Mesendoderm (in vitro differentiated cells): ENCODE measurements at regions not wholly inside any gene's neighbourhood (a gene's known extent, or its start where the extent isn't known, plus 50 kb on each side); places are given as distances from the start of the nearest gene placed in this dataset.
A peak's percentile ranks its signal among the peaks of the same experiment; 100 is the strongest.
"Not testable (repeated sequence)": the region's sequence is repeated elsewhere in the genome, so short reads cannot be mapped to it uniquely, and the experiment has no call there.

Experiments
- DNase-seq: peaks from one replicate; pipeline ENCODE4 v3.0.0; 2013
- H2AK5ac ChIP-seq: 2 replicates; pipeline ENCODE4 v1.6.1; 2013; ENCODE audit warnings: low read length, inconsistent platforms
- H2BK120ac ChIP-seq: 2 replicates; pipeline ENCODE4 v1.6.1; 2013; ENCODE audit warnings: low read depth, mild to moderate bottlenecking, low read length, moderate library complexity, mixed read lengths
- H2BK15ac ChIP-seq: replicated peaks from 2 replicates; pipeline ENCODE4 v1.6.1; 2013; ENCODE audit warnings: low read depth, mild to moderate bottlenecking, moderate library complexity
- H2BK5ac ChIP-seq: 2 replicates; pipeline ENCODE4 v1.6.1; 2013; ENCODE audit warnings: low read length, inconsistent platforms
- H3K18ac ChIP-seq: 2 replicates; pipeline ENCODE4 v1.6.1; 2013; ENCODE audit warnings: mild to moderate bottlenecking, low read length, mixed read lengths
- H3K23ac ChIP-seq: one replicate; pipeline ENCODE4 v1.6.1; 2013; ENCODE audit warnings: low read length
- H3K27ac ChIP-seq: 2 replicates; pipeline ENCODE4 v1.5.1; 2013; ENCODE audit warnings: low read depth, mild to moderate bottlenecking, inconsistent platforms, low read length, moderate library complexity
- H3K27me3 ChIP-seq: 2 replicates; pipeline ENCODE4 v1.6.1; 2013; ENCODE audit warnings: low read length, control low read depth, mild to moderate bottlenecking, inconsistent platforms; ENCODE audit not compliant: insufficient read depth, poor library complexity
- H3K36me3 ChIP-seq: 2 replicates; pipeline ENCODE4 v1.6.1; 2013; ENCODE audit warnings: low read length, inconsistent platforms; ENCODE audit not compliant: control insufficient read depth, insufficient read depth
- H3K4ac ChIP-seq: one replicate; pipeline ENCODE4 v1.6.1; 2013; ENCODE audit warnings: low read depth, mild to moderate bottlenecking, low read length, moderate library complexity
- H3K4me1 ChIP-seq: 2 replicates; pipeline ENCODE4 v1.6.1; 2013; ENCODE audit warnings: low read depth, low read length, inconsistent platforms; ENCODE audit not compliant: control insufficient read depth
- H3K4me2 ChIP-seq: 2 replicates; pipeline ENCODE4 v1.6.1; 2013; ENCODE audit warnings: low read length
- H3K4me3 ChIP-seq: 2 replicates; pipeline ENCODE4 v1.5.1; 2013; ENCODE audit warnings: mild to moderate bottlenecking, low read length
- H3K56ac ChIP-seq: one replicate; pipeline ENCODE4 v1.6.1; 2013; ENCODE audit warnings: low read length
- H3K79me1 ChIP-seq: 2 replicates; pipeline ENCODE4 v1.6.1; 2013; ENCODE audit warnings: low read length, inconsistent platforms
- H3K79me2 ChIP-seq: 2 replicates; pipeline ENCODE4 v1.6.1; 2013; ENCODE audit warnings: mild to moderate bottlenecking, low read length; ENCODE audit not compliant: control insufficient read depth, insufficient read depth
- H3K9ac ChIP-seq: 2 replicates; pipeline ENCODE4 v1.6.1; 2013; ENCODE audit warnings: low read length, inconsistent platforms
- H4K5ac ChIP-seq: one replicate; pipeline ENCODE4 v1.6.1; 2013; ENCODE audit warnings: low read length
- H4K8ac ChIP-seq: one replicate; pipeline ENCODE4 v1.6.1; 2013; ENCODE audit warnings: low read depth, mild to moderate bottlenecking, control low read depth, low read length, moderate library complexity
- WGBS: extraction: QIAGEN DNeasy Blood & Tissue Kit; methylation state at CpG from one replicate; pipeline ENCODE4 v1.1.7; 2013; ENCODE audit warnings: low lambda C conversion rate, missing lambda C conversion rate; ENCODE audit not compliant: insufficient coverage; ENCODE audit errors: extremely low coverage; 5-methylcytosine and 5-hydroxymethylcytosine counted together

GRCh38 chr4:55004831-55005230, 120.6 kb downstream of the KDR start:
- no CpG with 5 or more reads among the region's 1 CpG for WGBS
- DNase-seq = no peak

GRCh38 chr4:55002431-55002830, 123.0 kb downstream of the KDR start:
- no peak overlapping the region for H2BK120ac ChIP-seq
- no peaks in the 10 kb centered on the region for H3K79me2 ChIP-seq
- no peak overlapping the region for H2AK5ac ChIP-seq
- H3K79me1 ChIP-seq = no peaks in the 10 kb centered on the region
- H3K4me3 ChIP-seq = no peak overlapping the region
- no CpG with 5 or more reads among the region's 1 CpG for WGBS
- DNase-seq = no peak
- H3K36me3 ChIP-seq = no peaks in the 10 kb centered on the region
- H2BK15ac ChIP-seq = no peak overlapping the region
- no peak overlapping the region for H3K4me2 ChIP-seq
- no peak overlapping the region for H3K23ac ChIP-seq
- H3K56ac ChIP-seq = no peak overlapping the region
- H3K4me1 ChIP-seq = peaks cover 3% of the 10 kb centered on the region
- no peak overlapping the region for H4K5ac ChIP-seq
- H2BK5ac ChIP-seq = no peak overlapping the region
- H4K8ac ChIP-seq = no peak overlapping the region
- no peak overlapping the region for H3K27ac ChIP-seq
- H3K18ac ChIP-seq = no peak overlapping the region
- H3K4ac ChIP-seq = peak overlapping the region; percentile 78
- no peak overlapping the region for H3K9ac ChIP-seq
- H3K27me3 ChIP-seq = no peaks in the 10 kb centered on the region

More at GRCh38 chr4:55004831-55005230, 120.6 kb downstream of the KDR start:
- Histone ChIP-seq H3K23ac (no peak overlapping the region), H3K79me1 (no peaks in the 10 kb centered on the region), H2BK120ac (no peak overlapping the region), H3K27me3 (no peaks in the 10 kb centered on the region), H3K4me2 (no peak overlapping the region), H3K18ac (no peak overlapping the region), H3K56ac (no peak overlapping the region), H2BK5ac (no peak overlapping the region), H3K4me1 (peaks cover 3% of the 10 kb centered on the region), H4K5ac (no peak overlapping the region), H3K9ac (no peak overlapping the region), H4K8ac (no peak overlapping the region), H3K79me2 (no peaks in the 10 kb centered on the region), H2BK15ac (no peak overlapping the region), H3K4me3 (no peak overlapping the region), H2AK5ac (no peak overlapping the region), H3K27ac (no peak overlapping the region), H3K4ac (no peak overlapping the region), H3K36me3 (no peaks in the 10 kb centered on the region)

- Histone ChIP-seq H4K8ac (no peak overlapping the region), H2BK5ac (no peak overlapping the region), H3K27me3 (no peaks in the 10 kb centered on the region), H3K4ac (no peak overlapping the region), H3K18ac (no peak overlapping the region), H3K23ac (no peak overlapping the region), H3K4me2 (no peak overlapping the region), H3K79me2 (no peaks in the 10 kb centered on the region), H3K9ac (no peak overlapping the region), H3K27ac (no peak overlapping the region), H2BK120ac (no peak overlapping the region), H3K79me1 (no peaks in the 10 kb centered on the region), H4K5ac (no peak overlapping the region), H2AK5ac (no peak overlapping the region), H3K56ac (no peak overlapping the region), H3K36me3 (no peaks in the 10 kb centered on the region), H3K4me1 (peaks cover 2% of the 10 kb centered on the region), H2BK15ac (no peak overlapping the region), H3K4me3 (no peak overlapping the region)
- no peak for DNase-seq
- WGBS = no CpG with 5 or more reads among the region's 1 CpG
Observed at GRCh38 chr4:55001538-55001937, 123.9 kb downstream of the KDR start.

GRCh38 chr4:54999003-54999402, 126.4 kb downstream of the KDR start:
- DNase-seq = peak; percentile 52
- no peak overlapping the region for H2BK15ac ChIP-seq
- no peak overlapping the region for H3K23ac ChIP-seq
- no peak overlapping the region for H2BK120ac ChIP-seq
- H3K9ac ChIP-seq = no peak overlapping the region
- H2AK5ac ChIP-seq = no peak overlapping the region
- no peak overlapping the region for H3K18ac ChIP-seq
- no peaks in the 10 kb centered on the region for H3K4me1 ChIP-seq
- H3K79me1 ChIP-seq = no peaks in the 10 kb centered on the region
- no peak overlapping the region for H3K4me2 ChIP-seq
- H3K79me2 ChIP-seq = no peaks in the 10 kb centered on the region
- H2BK5ac ChIP-seq = no peak overlapping the region
- no peaks in the 10 kb centered on the region for H3K36me3 ChIP-seq
- H3K56ac ChIP-seq = peak overlapping the region; percentile 1
- H4K8ac ChIP-seq = no peak overlapping the region
- H3K27me3 ChIP-seq = no peaks in the 10 kb centered on the region
- H3K4me3 ChIP-seq = no peak overlapping the region
- H3K27ac ChIP-seq = no peak overlapping the region
- H3K4ac ChIP-seq = no peak overlapping the region
- no peak overlapping the region for H4K5ac ChIP-seq

- H3K56ac ChIP-seq, H3K79me2 ChIP-seq, DNase-seq, H4K5ac ChIP-seq, H3K4ac ChIP-seq, H3K79me1 ChIP-seq, H3K23ac ChIP-seq, H2AK5ac ChIP-seq, H3K27me3 ChIP-seq, H2BK15ac ChIP-seq, H2BK5ac ChIP-seq, H2BK120ac ChIP-seq, H3K27ac ChIP-seq, H3K4me1 ChIP-seq, H3K9ac ChIP-seq, H3K4me2 ChIP-seq, H3K36me3 ChIP-seq, H3K4me3 ChIP-seq, H3K18ac ChIP-seq, H4K8ac ChIP-seq: not testable (repeated sequence)
- no CpG with 5 or more reads among the region's 28 CpGs for WGBS
Observed at GRCh38 chr4:54993473-54994026, 131.8 kb downstream of the KDR start.

GRCh38 chr4:54992266-54992665, 133.1 kb downstream of the KDR start:
- Histone ChIP-seq H3K18ac (no peak overlapping the region), H2BK5ac (no peak overlapping the region), H3K27ac (no peak overlapping the region), H3K27me3 (no peaks in the 10 kb centered on the region), H3K4me3 (no peak overlapping the region), H2AK5ac (no peak overlapping the region), H3K4ac (no peak overlapping the region), H3K23ac (no peak overlapping the region), H4K5ac (no peak overlapping the region), H3K79me2 (no peaks in the 10 kb centered on the region), H2BK120ac (no peak overlapping the region), H2BK15ac (no peak overlapping the region), H3K4me2 (no peak overlapping the region), H3K56ac (no peak overlapping the region), H4K8ac (no peak overlapping the region), H3K9ac (no peak overlapping the region), H3K4me1 (no peaks in the 10 kb centered on the region), H3K79me1 (no peaks in the 10 kb centered on the region), H3K36me3 (no peaks in the 10 kb centered on the region)
- no peak for DNase-seq
- WGBS = no CpG with 5 or more reads among the region's 1 CpG
